SK-N-MC (cell line): ENCODE measurements at regions not wholly inside any gene's neighbourhood (a gene's known extent, or its start where the extent isn't known, plus 50 kb on each side); places are given as distances from the start of the nearest gene placed in this dataset.

Experiments used
- EZH2 ChIP-seq: fragments of 200-600 bp; sonication (generic); IDR thresholded peaks from one replicate; pipeline ENCODE4 v1.6.1; 2017; ENCODE audit warnings: antibody characterized with exemption
- POLR2AphosphoS5 ChIP-seq: IDR thresholded peaks from 2 replicates; pipeline ENCODE4 v1.6.1; 2012; ENCODE audit warnings: mild to moderate bottlenecking, low read depth, low read length, borderline replicate concordance

GRCh38 chr10:4529266-4529665 lies 296.7 kb upstream of the AKR1E2 start:
- TF ChIP-seq EZH2 (no peak), POLR2AphosphoS5 (no peak)
